K562 (cell line): ENCODE measurements at regions not wholly inside any gene's neighbourhood (a gene's known extent, or its start where the extent isn't known, plus 50 kb on each side); places are given as distances from the start of the nearest gene placed in this dataset.

ENCODE experiments used
- DNMT1 ChIP-seq: fragments of 450-650 bp; IDR thresholded peaks from 2 replicates; pipeline ENCODE4 v1.6.1; 2016; ENCODE audit warnings: antibody characterized with exemption, mild to moderate bottlenecking
- GATA2 ChIP-seq: sonication (generic); formaldehyde crosslinking; IDR thresholded peaks from 2 replicates; pipeline ENCODE4 v1.4.0; 2020; ENCODE audit warnings: mild to moderate bottlenecking, missing genetic modification reagents
- JUND ChIP-seq, 2 experiments: IDR thresholded peaks; 2 replicates in 1 of 2; 3 replicates in 1 of 2; pipeline ENCODE4 v1.6.1; 2011; ENCODE audit warnings: borderline replicate concordance in 2 of 2, low read depth in 2 of 2, low read length in 2 of 2, improper control_type of control experiment in 1 of 2, missing biosample characterization in 1 of 2, missing genetic modification characterization in 1 of 2, missing genetic modification reagents in 1 of 2
- MTA3 ChIP-seq: fragments of 450-650 bp; formaldehyde crosslinking; IDR thresholded peaks from 2 replicates; pipeline ENCODE4 v1.6.1; 2017; ENCODE audit warnings: mild to moderate bottlenecking, borderline replicate concordance
- ZNF23 ChIP-seq: fragments of 250-450 bp; sonication (Bioruptor Pico); IDR thresholded peaks from 2 replicates; pipeline ENCODE4 v1.4.0; 2020; ENCODE audit warnings: mild to moderate bottlenecking
- TF ChIP-seq, protein P1 (sequence below): fragments of 450-650 bp; formaldehyde crosslinking; IDR thresholded peaks from 2 replicates; pipeline ENCODE4 v1.4.0; 2022; ENCODE audit warnings: mild to moderate bottlenecking, moderate library complexity
- TF ChIP-seq, protein P2 (sequence below), 2 experiments: IDR thresholded peaks; 2 replicates each; pipeline ENCODE4 v1.6.1; 2011; ENCODE audit warnings: borderline replicate concordance in 1 of 2, control low read depth in 1 of 2, low read depth in 1 of 2, low read length in 1 of 2, mild to moderate bottlenecking in 1 of 2, mixed read lengths in 1 of 2, moderate library complexity in 1 of 2; ENCODE audit not compliant: insufficient read depth in 1 of 2, insufficient read length in 1 of 2, poor library complexity in 1 of 2, severe bottlenecking in 1 of 2; ENCODE audit errors: extremely low read depth in 1 of 2

DNA sequence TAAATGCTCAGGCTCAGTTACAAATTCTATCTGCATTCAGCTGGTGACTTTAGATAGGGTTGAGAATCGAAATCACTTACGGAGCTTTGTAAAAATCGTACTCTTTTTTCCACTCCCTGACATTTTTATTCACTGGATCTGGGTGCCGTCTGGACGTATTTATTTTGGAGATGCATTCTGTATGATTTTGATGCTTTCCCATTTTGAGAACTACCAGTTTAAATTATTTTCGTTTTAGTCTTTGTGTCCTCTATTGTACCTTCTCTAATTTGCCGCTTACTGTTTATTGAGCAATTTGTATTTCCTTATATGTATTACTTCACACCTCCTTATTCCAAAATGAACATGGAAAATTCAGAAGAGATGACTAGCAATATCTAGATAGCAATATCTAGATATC is 96.2 kb downstream of the FASLG start:
- TF ChIP-seq, protein P1, sequence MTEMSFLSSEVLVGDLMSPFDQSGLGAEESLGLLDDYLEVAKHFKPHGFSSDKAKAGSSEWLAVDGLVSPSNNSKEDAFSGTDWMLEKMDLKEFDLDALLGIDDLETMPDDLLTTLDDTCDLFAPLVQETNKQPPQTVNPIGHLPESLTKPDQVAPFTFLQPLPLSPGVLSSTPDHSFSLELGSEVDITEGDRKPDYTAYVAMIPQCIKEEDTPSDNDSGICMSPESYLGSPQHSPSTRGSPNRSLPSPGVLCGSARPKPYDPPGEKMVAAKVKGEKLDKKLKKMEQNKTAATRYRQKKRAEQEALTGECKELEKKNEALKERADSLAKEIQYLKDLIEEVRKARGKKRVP (CRISPR knock-in tag): no peak
- TF ChIP-seq JUND (IDR thresholded peaks at IDR 0.05; ENCODE audit: borderline replicate concordance, low read depth, low read length) (no peak), JUND (tag; IDR thresholded peaks at IDR 0.05; ENCODE audit: borderline replicate concordance, low read depth, low read length) (no peak), ZNF23 (no peak), DNMT1 (no peak), GATA2 (CRISPR knock-in tag) (no peak), MTA3 (no peak)
- TF ChIP-seq, protein P2, sequence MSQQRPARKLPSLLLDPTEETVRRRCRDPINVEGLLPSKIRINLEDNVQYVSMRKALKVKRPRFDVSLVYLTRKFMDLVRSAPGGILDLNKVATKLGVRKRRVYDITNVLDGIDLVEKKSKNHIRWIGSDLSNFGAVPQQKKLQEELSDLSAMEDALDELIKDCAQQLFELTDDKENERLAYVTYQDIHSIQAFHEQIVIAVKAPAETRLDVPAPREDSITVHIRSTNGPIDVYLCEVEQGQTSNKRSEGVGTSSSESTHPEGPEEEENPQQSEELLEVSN (IDR thresholded peaks at IDR 0.05; ENCODE audit: borderline replicate concordance in 1 of 2, extremely low read depth in 1 of 2, insufficient read depth in 1 of 2, insufficient read length in 1 of 2, low read depth in 1 of 2, low read length in 1 of 2, poor library complexity in 1 of 2, severe bottlenecking in 1 of 2): no peak
